Loucy (cell line): ENCODE measurements at regions not wholly inside any gene's neighbourhood (a gene's known extent, or its start where the extent isn't known, plus 50 kb on each side); places are given as distances from the start of the nearest gene placed in this dataset.
"Not testable (repeated sequence)": the region's sequence is repeated elsewhere in the genome, so short reads cannot be mapped to it uniquely, and the experiment has no call there.

ENCODE experiments used
- H2AFZ ChIP-seq: fragments of 200-600 bp; sonication (generic); 2 replicates; pipeline ENCODE4 v1.6.0; 2016; ENCODE audit warnings: antibody characterized with exemption, mild to moderate bottlenecking, low read length, moderate library complexity
- H3F3A ChIP-seq: fragments of 200-600 bp; 2 replicates; pipeline ENCODE4 v1.6.0; 2016; ENCODE audit warnings: antibody characterized with exemption, low read depth, mild to moderate bottlenecking
- H3K27me3 ChIP-seq: fragments of 200-600 bp; sonication (generic); 2 replicates; pipeline ENCODE4 v1.6.1; 2014; ENCODE audit warnings: low read length, mild to moderate bottlenecking; ENCODE audit not compliant: insufficient read depth, poor library complexity, severe bottlenecking
- H3K36me3 ChIP-seq: fragments of 200-600 bp; sonication (generic); 2 replicates; pipeline ENCODE4 v1.6.1; 2016; ENCODE audit warnings: low read length; ENCODE audit not compliant: insufficient read depth
- H3K4me1 ChIP-seq: fragments of 200-600 bp; sonication (generic); 2 replicates; pipeline ENCODE4 v1.5.1; 2014; ENCODE audit warnings: low read length, mild to moderate bottlenecking; ENCODE audit not compliant: insufficient read depth, poor library complexity, severe bottlenecking
- H3K4me2 ChIP-seq: fragments of 200-600 bp; sonication (generic); 2 replicates; pipeline ENCODE4 v1.6.0; 2014; ENCODE audit warnings: antibody characterized with exemption, low read length, low read depth, mild to moderate bottlenecking; ENCODE audit not compliant: poor library complexity, severe bottlenecking
- H3K4me3 ChIP-seq: fragments of 200-600 bp; sonication (generic); 2 replicates; pipeline ENCODE4 v1.5.1; 2014; ENCODE audit warnings: low read length, mild to moderate bottlenecking, mixed read lengths; ENCODE audit not compliant: poor library complexity, severe bottlenecking
- H3K79me2 ChIP-seq: fragments of 200-600 bp; sonication (generic); 2 replicates; pipeline ENCODE4 v1.6.1; 2014; ENCODE audit warnings: low read length; ENCODE audit not compliant: insufficient read depth
- H3K9ac ChIP-seq: fragments of 200-600 bp; sonication (generic); 2 replicates; pipeline ENCODE4 v1.6.0; 2014; ENCODE audit warnings: mild to moderate bottlenecking, low read depth, low read length, moderate library complexity; ENCODE audit not compliant: poor library complexity, severe bottlenecking
- H3K9me2 ChIP-seq: fragments of 200-600 bp; sonication (generic); replicated peaks from 2 replicates; pipeline ENCODE4 v1.6.1; 2016; ENCODE audit warnings: low read depth, low read length, mixed read lengths
- H3K9me3 ChIP-seq: fragments of 200-600 bp; sonication (generic); 2 replicates; pipeline ENCODE4 v1.6.1; 2014; ENCODE audit warnings: mild to moderate bottlenecking, antibody characterized with exemption, low read length, low read depth; ENCODE audit not compliant: insufficient read depth
- H4K20me1 ChIP-seq: fragments of 200-600 bp; sonication (generic); 2 replicates; pipeline ENCODE4 v1.6.0; 2014; ENCODE audit warnings: antibody characterized with exemption, low read length, mild to moderate bottlenecking; ENCODE audit not compliant: insufficient read depth, poor library complexity, severe bottlenecking
- CTCF ChIP-seq: fragments of 200-600 bp; sonication (generic); conservative IDR thresholded peaks from 2 replicates; pipeline ENCODE4 v1.5.1; 2014; ENCODE audit warnings: mild to moderate bottlenecking, antibody characterized with exemption, low read length
- EZH2phosphoT487 ChIP-seq: fragments of 200-600 bp; IDR thresholded peaks from 2 replicates; pipeline ENCODE4 v1.6.1; 2018; ENCODE audit warnings: antibody characterized with exemption, mild to moderate bottlenecking, moderate library complexity, borderline replicate concordance

- no peaks in the 10 kb centered on the region; the same call in 1 of the 2 replicates for H3K9me3 ChIP-seq
- no peaks in the 10 kb centered on the region for H3K9me2 ChIP-seq
- H3F3A ChIP-seq: no peaks in the 10 kb centered on the region
- no peaks in the 10 kb centered on the region for H3K27me3 ChIP-seq
- no peak overlapping the region for H3K4me3 ChIP-seq
- TF ChIP-seq EZH2phosphoT487 (no peak), CTCF (no peak)
- no peaks in the 10 kb centered on the region for H3K36me3 ChIP-seq
- no peak overlapping the region for H2AFZ ChIP-seq
- H3K79me2 ChIP-seq: no peaks in the 10 kb centered on the region
- H3K9ac ChIP-seq: no peak overlapping the region
- no peaks in the 10 kb centered on the region for H3K4me1 ChIP-seq
- no peaks in the 10 kb centered on the region for H4K20me1 ChIP-seq
- H3K4me2 ChIP-seq: no peak overlapping the region
Measured at GRCh38 chr13:33678906-33679657, 138.9 kb upstream of the RFC3 start.

GRCh38 chr13:33679658-33680012 is 138.3 kb upstream of the RFC3 start:
- TF ChIP-seq EZH2phosphoT487: no peak
- TF ChIP-seq CTCF: no peak
- H3K4me2 ChIP-seq: no peak overlapping the region
- no peak overlapping the region for H3K9ac ChIP-seq
- no peaks in the 10 kb centered on the region for H3K4me1 ChIP-seq
- no peaks in the 10 kb centered on the region; the same call in 1 of the 2 replicates for H3K9me3 ChIP-seq
- no peaks in the 10 kb centered on the region for H3K9me2 ChIP-seq
- no peaks in the 10 kb centered on the region for H3K27me3 ChIP-seq
- H3K4me3 ChIP-seq: no peak overlapping the region
- no peaks in the 10 kb centered on the region for H3K36me3 ChIP-seq
- no peak overlapping the region for H2AFZ ChIP-seq
- no peaks in the 10 kb centered on the region for H4K20me1 ChIP-seq
- H3F3A ChIP-seq: no peaks in the 10 kb centered on the region
- H3K79me2 ChIP-seq: no peaks in the 10 kb centered on the region

- TF ChIP-seq CTCF: no peak
- no peak for TF ChIP-seq EZH2phosphoT487
- no peak overlapping the region for H3K4me3 ChIP-seq
Measured at GRCh38 chr13:33682020-33682564, 135.9 kb upstream of the RFC3 start.

GRCh38 chr13:33682646-33683045 is 135.3 kb upstream of the RFC3 start:
- H3K36me3 ChIP-seq, H3K4me2 ChIP-seq, H2AFZ ChIP-seq, H3F3A ChIP-seq, H3K4me3 ChIP-seq, H4K20me1 ChIP-seq, H3K9ac ChIP-seq, H3K27me3 ChIP-seq, H3K9me3 ChIP-seq, H3K79me2 ChIP-seq, H3K9me2 ChIP-seq, H3K4me1 ChIP-seq: not testable (repeated sequence)

More at GRCh38 chr13:33682020-33682564, 135.9 kb upstream of the RFC3 start:
- Histone ChIP-seq H3K36me3 (no peaks in the 10 kb centered on the region), H3K79me2 (no peaks in the 10 kb centered on the region), H3K4me1 (no peaks in the 10 kb centered on the region), H2AFZ (no peak overlapping the region), H3K9ac (no peak overlapping the region), H3K4me2 (no peak overlapping the region), H3K9me3 (no peaks in the 10 kb centered on the region; the same call in 1 of the 2 replicates), H3K27me3 (no peaks in the 10 kb centered on the region), H4K20me1 (no peaks in the 10 kb centered on the region), H3F3A (no peaks in the 10 kb centered on the region), H3K9me2 (no peaks in the 10 kb centered on the region)
